ENCODE measurements at regions not wholly inside any gene's neighbourhood (a gene's known extent, or its start where the extent isn't known, plus 50 kb on each side); places are given as distances from the start of the nearest gene placed in this dataset.
A peak's percentile ranks its signal among the peaks of the same experiment; 100 is the strongest.
"Not testable (repeated sequence)": the region's sequence is repeated elsewhere in the genome, so short reads cannot be mapped to it uniquely, and the experiment has no call there.

GRCh38 chr9:62874745-62875599 is 1685.1 kb downstream of the SPATA31A7 start:
- H3K9me3 ChIP-seq; H3K4me1 ChIP-seq; H3K27ac ChIP-seq; H3K4me3 ChIP-seq; H3K4me2 ChIP-seq; DNase-seq (ENCODE audit: low read depth in 1 of 2, low spot score in 1 of 2); POLR2A ChIA-PET; CTCF ChIA-PET; FAIRE-seq: not testable (repeated sequence)
- peak; percentile 59 to 61; a peak in 5 of 6 replicates for ATAC-seq
- 41% methylated on average over 4 of the region's 4 CpGs for WGBS (ENCODE audit: missing lambda C conversion rate)

GRCh38 chr9:62877552-62877951 is 1687.7 kb downstream of the SPATA31A7 start:
- FAIRE-seq = not testable (repeated sequence)

GRCh38 chr9:62877987-62878386 is 1688.2 kb downstream of the SPATA31A7 start:
- H3K27ac ChIP-seq; CTCF ChIA-PET; H3K4me1 ChIP-seq; FAIRE-seq; H3K9me3 ChIP-seq; POLR2A ChIA-PET; DNase-seq (ENCODE audit: low read depth in 1 of 2, low spot score in 1 of 2); ATAC-seq; H3K4me2 ChIP-seq; H3K4me3 ChIP-seq: not testable (repeated sequence)
- WGBS (ENCODE audit: missing lambda C conversion rate) = 40% methylated on average over 7 of the region's 7 CpGs

More at GRCh38 chr9:62877552-62877951, 1687.7 kb downstream of the SPATA31A7 start:
- CTCF ChIA-PET; POLR2A ChIA-PET; DNase-seq (ENCODE audit: low read depth in 1 of 2, low spot score in 1 of 2); H3K4me1 ChIP-seq; H3K27ac ChIP-seq; H3K4me2 ChIP-seq; ATAC-seq; H3K9me3 ChIP-seq; H3K4me3 ChIP-seq: not testable (repeated sequence)

- DNase-seq (ENCODE audit: low read depth in 1 of 2, low spot score in 1 of 2); H3K4me2 ChIP-seq; FAIRE-seq: not testable (repeated sequence)
These were observed 1690.6 kb downstream of the SPATA31A7 start for GRCh38 chr9:62880453-62880852.

GRCh38 chr9:62880971-62881370 is 1691.1 kb downstream of the SPATA31A7 start:
- POLR2A ChIA-PET; H3K9me3 ChIP-seq; H3K4me2 ChIP-seq; FAIRE-seq; DNase-seq (ENCODE audit: low read depth in 1 of 2, low spot score in 1 of 2); H3K27ac ChIP-seq; CTCF ChIA-PET; H3K4me1 ChIP-seq; H3K4me3 ChIP-seq; ATAC-seq: not testable (repeated sequence)
- 54% methylated on average over 3 of the region's 3 CpGs for WGBS (ENCODE audit: missing lambda C conversion rate)

More at GRCh38 chr9:62880453-62880852, 1690.6 kb downstream of the SPATA31A7 start:
- H3K4me1 ChIP-seq, POLR2A ChIA-PET, H3K4me3 ChIP-seq, H3K9me3 ChIP-seq, CTCF ChIA-PET, ATAC-seq, H3K27ac ChIP-seq: not testable (repeated sequence)
- WGBS (ENCODE audit: missing lambda C conversion rate) = 60% methylated on average over 6 of the region's 6 CpGs

- ATAC-seq; H3K4me2 ChIP-seq; FAIRE-seq; POLR2A ChIA-PET; CTCF ChIA-PET; H3K27ac ChIP-seq; H3K4me1 ChIP-seq; DNase-seq (ENCODE audit: low read depth in 1 of 2, low spot score in 1 of 2); H3K4me3 ChIP-seq; H3K9me3 ChIP-seq: not testable (repeated sequence)
- WGBS (ENCODE audit: missing lambda C conversion rate) = 53% methylated on average over 8 of the region's 8 CpGs
These were observed 1692.0 kb downstream of the SPATA31A7 start for GRCh38 chr9:62881811-62882210.

- H3K9me3 ChIP-seq; H3K4me3 ChIP-seq; ATAC-seq; H3K4me2 ChIP-seq; DNase-seq (ENCODE audit: low read depth in 1 of 2, low spot score in 1 of 2); H3K4me1 ChIP-seq; H3K27ac ChIP-seq; FAIRE-seq; POLR2A ChIA-PET: not testable (repeated sequence)
- 49% methylated on average over 5 of the region's 5 CpGs for WGBS (ENCODE audit: missing lambda C conversion rate)
- CTCF ChIA-PET = interaction anchor here (0.6 kb wide), 1 partner anchor 18 kb away, joined by 3 read pairs; no protein-coding TSS in a partner anchor
These were observed 1692.9 kb downstream of the SPATA31A7 start for GRCh38 chr9:62882717-62883116.

GRCh38 chr9:62896692-62897091 is 1706.9 kb downstream of the SPATA31A7 start:
- FAIRE-seq; H3K9me3 ChIP-seq; CTCF ChIA-PET; POLR2A ChIA-PET; DNase-seq (ENCODE audit: low read depth in 1 of 2, low spot score in 1 of 2); H3K27ac ChIP-seq; H3K4me1 ChIP-seq; ATAC-seq; H3K4me2 ChIP-seq; H3K4me3 ChIP-seq: not testable (repeated sequence)
- WGBS (ENCODE audit: missing lambda C conversion rate) = 87% methylated on average over 2 of the region's 3 CpGs
